GM12865 (cell line): ENCODE measurements at regions not wholly inside any gene's neighbourhood (a gene's known extent, or its start where the extent isn't known, plus 50 kb on each side); places are given as distances from the start of the nearest gene placed in this dataset.

Source experiments
- DNase-seq: peaks from one replicate; pipeline ENCODE4 v3.0.0; 2010; ENCODE audit warnings: low read depth
- H3K4me3 ChIP-seq: 2 replicates; pipeline ENCODE4 v1.5.1; 2011; ENCODE audit warnings: mild to moderate bottlenecking, low read depth, low read length, control low read depth
- CTCF ChIP-seq: IDR thresholded peaks from 2 replicates; pipeline ENCODE4 v1.5.1; 2011; ENCODE audit warnings: low read length, control low read depth, low read depth, inconsistent platforms; ENCODE audit not compliant: insufficient read depth; ENCODE audit errors: missing control alignments

GRCh38 chr13:82432949-82433348 is 1449.3 kb downstream of the SLITRK1 start:
- DNase-seq: no peak
- H3K4me3 ChIP-seq: no peak overlapping the region
- TF ChIP-seq CTCF: no peak

GRCh38 chr13:82412749-82413148 is 1469.5 kb downstream of the SLITRK1 start:
- no peak overlapping the region for H3K4me3 ChIP-seq
- no peak for TF ChIP-seq CTCF
- no peak for DNase-seq

- no peak for TF ChIP-seq CTCF
- no peak overlapping the region for H3K4me3 ChIP-seq
- DNase-seq: no peak
Observed at GRCh38 chr13:82407321-82407720, 1475.0 kb downstream of the SLITRK1 start.

- DNase-seq: no peak
- TF ChIP-seq CTCF: no peak
- no peak overlapping the region for H3K4me3 ChIP-seq
Observed at GRCh38 chr13:82374719-82375118, 1507.6 kb downstream of the SLITRK1 start.

- DNase-seq: no peak
- TF ChIP-seq CTCF: no peak
- no peak overlapping the region for H3K4me3 ChIP-seq
Observed at GRCh38 chr13:82370316-82370715, 1512.0 kb downstream of the SLITRK1 start.

- no peak for TF ChIP-seq CTCF
- DNase-seq: no peak
- H3K4me3 ChIP-seq: no peak overlapping the region
Observed at GRCh38 chr13:82364525-82364924, 1517.7 kb downstream of the SLITRK1 start.

GRCh38 chr13:82358284-82358683 is 1524.0 kb downstream of the SLITRK1 start:
- no peak for DNase-seq
- no peak for TF ChIP-seq CTCF
- no peak overlapping the region for H3K4me3 ChIP-seq
